ENCODE measurements at regions not wholly inside any gene's neighbourhood (a gene's known extent, or its start where the extent isn't known, plus 50 kb on each side); places are given as distances from the start of the nearest gene placed in this dataset.

DNA sequence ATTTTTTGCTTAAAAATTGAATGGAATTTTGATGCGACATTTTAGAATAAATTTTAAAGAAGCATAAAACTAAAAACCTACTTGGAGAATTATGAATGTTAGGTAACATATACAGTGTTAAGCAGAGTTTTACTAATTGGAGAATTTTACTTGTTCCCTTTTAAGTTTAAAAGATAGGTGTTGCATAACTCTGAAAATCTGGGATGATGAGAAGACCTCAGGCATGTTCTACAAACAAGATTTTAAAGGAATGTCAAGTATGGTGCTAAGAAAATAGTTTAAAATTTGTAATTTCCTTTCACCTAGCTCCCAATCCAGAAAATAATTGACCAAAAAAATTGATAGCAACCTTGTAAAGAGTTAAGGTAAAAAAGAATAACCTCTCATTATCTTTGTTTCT lies 135.8 kb downstream of the RFC3 start:
- DNase-seq: no peak

DNA sequence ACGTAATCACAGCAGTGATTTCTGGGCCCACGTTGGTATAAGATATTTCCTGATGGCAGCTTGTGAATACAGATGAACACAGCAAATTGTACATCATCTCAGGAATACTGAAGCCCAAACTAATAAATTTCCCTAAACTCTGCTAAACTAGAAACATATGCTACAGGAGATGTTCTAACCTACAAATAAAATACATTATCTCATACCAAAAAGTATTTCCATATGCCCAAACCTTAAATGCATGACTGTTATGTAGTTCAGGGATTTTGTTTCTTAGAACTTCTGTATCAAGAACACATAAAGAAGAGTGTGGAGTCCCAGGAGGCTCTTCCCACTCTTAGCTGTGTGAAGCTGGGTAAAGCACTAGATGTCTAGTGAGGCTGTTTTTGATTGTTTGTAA lies 138.4 kb downstream of the RFC3 start:
- DNase-seq: no peak

DNA sequence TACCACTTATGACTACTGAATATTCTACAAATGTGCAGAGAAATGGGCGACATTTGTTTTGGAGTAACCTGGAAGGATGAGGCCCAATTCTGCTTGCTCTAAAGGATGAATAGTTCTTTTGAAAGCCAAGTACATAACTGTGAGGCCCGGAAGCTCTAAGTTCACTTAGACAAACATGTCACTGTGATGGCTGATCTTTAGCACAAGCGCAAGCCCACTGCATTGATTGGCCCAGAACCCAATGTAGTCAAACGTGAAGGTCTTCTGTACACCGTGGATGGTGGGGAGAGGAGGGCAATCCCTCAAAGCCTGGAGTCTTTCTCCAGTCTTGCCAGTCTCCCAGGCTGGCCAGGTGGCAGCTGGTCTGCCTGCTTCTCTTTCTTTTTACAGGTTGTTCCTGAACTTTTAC lies 139.6 kb downstream of the RFC3 start:
- no peak for DNase-seq

DNA sequence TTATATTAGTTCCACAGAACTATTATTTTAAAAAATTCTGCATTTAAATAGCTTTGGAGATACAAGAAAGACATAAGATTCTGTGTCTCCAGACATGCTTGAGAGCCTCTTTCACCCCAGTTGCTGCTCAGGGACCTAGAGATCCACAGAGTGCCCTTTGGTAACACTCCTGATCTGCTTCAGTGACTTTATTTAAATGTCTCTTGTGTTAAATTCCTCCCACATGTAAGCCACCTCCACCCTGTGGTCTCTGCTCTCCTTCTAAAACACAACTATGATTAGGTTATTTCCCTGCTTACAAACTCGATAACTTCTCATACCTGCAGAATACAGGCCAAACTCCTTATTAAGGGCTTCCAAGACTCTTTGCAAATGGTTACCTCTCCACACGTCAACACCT lies 141.0 kb downstream of the RFC3 start:
- no peak for DNase-seq

DNA sequence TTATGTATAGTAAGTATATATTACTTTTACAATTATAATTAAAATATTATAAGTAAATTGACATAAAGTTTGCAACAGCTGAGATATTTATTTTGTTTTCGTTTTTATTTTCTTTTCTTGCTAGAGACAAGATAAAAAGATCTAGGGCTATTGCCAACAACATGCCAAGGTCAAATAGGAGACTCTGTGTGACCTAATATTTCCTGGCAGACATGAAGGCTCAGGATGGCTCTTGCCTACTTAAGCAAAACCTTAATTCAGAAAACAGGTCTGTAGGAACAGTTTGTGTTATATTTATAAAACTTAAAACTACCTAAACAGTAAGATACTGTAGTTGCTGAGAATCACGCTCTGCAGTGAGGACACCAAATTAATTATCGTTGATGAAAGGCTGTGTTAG lies 145.2 kb downstream of the RFC3 start:
- no peak for DNase-seq

DNA sequence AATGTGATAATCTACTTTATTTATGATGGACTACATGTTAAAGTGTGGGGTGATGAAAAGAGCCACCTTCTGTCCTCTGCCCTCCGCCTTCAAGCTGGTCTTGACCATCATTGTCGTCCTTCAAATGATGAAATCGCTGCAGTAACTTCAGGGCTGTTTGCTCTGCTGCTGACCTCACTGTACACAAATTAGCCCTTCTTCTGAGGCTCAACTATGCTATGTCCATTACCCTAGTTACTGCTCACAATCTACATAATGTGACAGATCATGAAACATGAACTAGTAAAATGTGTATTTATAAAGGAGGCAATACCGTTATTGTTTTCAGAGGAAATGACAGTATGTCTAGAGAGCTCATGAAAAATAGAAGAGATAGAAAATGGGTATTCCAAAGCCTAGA lies 145.9 kb downstream of the RFC3 start:
- DNase-seq: no peak

DNA sequence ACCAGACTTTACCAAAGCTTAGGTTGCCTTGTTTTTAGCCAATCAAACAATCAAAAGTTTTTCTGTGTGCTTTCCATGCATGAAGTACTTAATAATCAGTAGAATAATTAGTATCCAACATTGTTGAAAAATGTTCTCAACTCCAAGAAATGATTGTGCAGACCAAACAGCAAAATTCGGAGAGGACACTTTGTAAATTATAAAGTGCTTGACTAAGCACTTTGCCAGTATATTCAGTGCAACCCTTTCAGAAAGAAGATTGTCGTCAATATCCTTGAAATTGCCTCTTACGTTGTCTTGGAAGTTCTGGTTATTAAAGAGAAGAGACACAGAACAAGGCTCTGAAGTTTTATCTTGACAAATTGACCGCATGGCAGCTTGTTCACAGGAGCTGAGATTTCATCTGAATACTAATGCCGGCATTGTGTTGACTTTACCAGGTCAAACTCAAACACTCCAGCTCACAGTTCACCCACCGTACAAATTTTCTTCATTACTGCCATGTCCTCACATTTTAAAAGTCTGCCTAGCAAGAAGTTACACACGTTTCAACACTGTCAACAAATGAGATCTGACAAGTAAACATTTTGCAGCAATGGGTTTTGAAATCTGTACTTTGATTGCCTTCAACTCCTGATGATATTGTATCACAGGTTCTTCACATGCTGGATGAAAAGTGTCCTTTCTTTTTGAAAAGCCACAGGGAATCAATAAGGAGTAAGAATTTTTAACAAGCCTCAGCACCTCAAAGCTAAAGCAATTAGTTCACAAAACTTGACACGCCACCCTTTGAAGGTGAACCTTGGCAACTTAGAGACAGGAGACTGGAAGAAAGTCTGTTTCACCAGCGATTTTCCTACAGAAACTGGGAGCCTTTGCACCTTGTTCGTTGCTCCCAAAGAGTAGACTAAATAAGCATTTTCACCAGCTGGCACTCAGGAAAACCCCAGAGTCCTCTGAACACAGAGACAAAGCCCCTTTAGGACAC lies 150.9 kb downstream of the RFC3 start:
- no peak for DNase-seq

DNA sequence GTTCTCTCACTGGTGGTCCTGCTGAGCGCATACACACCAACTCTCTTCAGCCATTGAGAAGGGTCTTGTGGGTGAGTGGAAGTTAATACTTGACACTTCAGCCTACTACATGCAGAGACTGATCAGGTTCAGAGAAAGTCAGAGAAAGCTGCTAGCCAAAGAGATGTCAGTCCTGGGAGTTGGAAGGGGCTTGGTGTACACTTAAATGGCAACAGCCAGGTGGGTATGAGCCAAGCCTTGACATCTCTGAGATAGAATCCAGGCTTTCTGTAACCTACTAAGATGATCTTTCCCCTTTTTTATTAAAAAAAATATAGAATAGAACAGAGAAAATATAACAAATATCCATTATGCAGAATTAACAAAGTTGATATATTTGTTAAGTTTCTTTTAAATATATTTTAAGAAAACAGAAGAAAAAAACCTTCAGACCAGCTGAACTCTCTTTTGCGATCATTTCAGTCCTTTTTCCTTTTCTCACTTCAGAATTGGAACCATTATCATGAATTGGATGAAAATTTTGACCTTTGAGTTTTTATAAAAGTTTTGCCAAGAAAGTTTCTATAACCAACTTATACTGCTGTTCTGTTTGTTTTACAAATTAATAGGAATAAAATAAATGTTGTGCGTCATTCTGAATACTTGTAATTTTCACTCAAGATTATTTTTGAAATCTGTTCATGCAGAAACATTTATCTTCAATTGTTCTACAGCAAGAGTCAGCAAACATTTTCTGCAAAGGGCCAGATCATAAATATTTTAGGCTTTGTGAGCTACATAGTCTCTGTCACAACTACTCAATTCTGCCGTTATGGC lies 153.0 kb downstream of the RFC3 start:
- no peak for DNase-seq

DNA sequence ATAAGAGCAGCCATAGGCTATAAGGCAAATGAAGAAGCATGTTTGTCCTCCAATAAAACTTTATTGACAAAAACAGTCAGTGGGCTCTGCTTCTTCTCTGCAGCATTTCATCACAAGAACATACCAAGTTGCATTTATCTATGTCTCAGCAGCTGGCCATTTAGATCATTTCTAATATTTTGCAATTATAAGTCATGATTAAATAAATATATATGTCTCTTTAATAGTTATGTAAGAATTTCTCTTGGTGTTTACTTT lies 153.5 kb downstream of the RFC3 start:
- DNase-seq: no peak

DNA sequence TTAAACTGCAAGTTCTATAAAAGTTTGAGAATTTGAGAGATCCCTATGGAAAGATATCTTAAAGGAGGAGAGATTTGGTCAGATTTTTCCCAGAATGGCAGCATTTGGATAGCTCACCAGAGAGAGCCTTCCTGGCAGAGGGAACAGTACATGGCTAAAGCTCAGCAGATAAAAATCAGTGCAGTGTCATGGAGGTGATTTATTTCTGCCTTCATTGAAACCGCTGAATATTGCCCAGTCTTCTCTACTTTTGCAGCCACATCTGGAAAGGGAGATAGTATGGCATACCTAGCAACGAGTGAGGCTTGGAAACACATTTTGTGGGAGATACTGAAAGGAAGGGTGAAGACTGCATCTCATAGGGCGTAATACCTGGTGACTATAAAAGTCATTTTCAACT lies 155.2 kb downstream of the RFC3 start:
- no peak for DNase-seq

DNA sequence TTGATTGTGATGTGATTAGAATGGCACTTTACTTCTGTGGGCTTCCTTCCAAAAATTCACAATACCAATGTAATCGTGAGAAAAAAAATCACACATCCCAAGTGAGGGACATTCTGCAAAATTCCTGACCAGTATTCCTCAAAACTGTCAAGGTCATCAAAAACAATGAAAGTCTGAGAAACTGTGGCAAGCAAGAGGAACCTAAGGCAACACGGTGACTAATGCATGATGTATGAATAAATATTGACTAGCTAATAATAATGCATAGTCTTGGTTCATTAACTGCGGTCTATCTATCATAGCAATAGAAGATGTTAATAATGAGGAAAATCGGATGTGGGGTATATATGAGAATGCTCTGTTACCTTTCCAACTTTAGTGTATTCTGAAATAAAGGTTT lies 159.0 kb downstream of the RFC3 start:
- no peak for DNase-seq

DNA sequence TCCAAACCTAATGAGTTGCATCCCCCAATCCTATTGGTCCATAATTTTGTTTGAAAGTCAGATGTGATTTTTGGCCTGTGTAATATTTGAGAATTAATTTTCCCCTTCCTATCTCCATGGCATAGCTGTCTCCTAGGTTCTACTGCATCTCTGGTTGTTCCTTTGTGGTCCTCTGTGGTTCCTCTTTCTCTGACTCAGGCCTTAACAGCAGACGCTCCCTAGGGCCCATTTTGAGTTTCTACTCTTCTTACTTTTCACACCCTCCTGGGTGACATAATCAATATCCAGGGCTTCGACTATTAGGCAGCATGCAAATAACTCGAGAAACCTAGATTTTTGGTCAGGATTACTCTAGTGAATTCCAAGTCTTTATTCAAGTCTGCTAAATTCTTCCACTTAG lies 160.7 kb downstream of the RFC3 start:
- DNase-seq: no peak

DNA sequence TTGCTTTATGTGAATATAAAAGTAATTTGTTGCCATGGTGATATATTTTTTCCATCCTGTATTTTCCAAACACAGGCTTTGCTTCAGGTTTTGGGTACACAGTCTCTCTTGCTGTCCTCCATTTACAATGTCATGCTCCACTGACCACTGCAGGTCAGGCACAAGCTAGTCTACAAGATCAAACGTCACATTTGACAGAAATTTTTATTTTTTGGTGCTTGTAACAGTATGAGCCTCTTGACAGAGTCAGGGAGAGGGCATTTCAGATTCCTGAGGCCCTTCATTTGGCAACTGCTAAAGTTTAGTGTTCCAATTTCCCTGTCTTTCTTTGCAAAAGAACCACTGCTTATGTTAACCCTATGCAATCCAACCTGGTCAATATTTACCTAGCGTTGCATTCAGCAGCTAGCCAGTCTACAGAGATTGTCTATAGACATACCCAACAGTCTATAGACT lies 175.0 kb downstream of the RFC3 start:
- DNase-seq: no peak

DNA sequence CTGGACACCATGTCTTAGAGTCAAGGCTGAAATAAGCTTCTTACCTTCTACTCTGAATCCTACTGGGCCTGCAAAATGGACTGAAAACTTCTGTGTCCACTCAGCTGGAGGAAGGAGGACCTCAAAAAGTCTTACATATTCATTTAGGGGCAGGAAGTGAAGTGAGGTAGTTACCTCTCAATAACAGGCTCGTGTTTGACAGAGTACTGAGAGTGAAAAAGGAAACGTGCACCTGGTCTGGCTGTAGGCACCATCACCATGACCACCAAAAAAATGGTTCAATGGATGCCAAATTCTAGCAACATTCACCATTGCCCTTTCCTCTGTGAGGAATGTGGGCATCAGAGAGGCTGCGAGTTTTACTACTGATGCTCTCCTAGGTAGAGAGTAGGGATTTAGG lies 176.2 kb downstream of the RFC3 start:
- no peak for DNase-seq

DNA sequence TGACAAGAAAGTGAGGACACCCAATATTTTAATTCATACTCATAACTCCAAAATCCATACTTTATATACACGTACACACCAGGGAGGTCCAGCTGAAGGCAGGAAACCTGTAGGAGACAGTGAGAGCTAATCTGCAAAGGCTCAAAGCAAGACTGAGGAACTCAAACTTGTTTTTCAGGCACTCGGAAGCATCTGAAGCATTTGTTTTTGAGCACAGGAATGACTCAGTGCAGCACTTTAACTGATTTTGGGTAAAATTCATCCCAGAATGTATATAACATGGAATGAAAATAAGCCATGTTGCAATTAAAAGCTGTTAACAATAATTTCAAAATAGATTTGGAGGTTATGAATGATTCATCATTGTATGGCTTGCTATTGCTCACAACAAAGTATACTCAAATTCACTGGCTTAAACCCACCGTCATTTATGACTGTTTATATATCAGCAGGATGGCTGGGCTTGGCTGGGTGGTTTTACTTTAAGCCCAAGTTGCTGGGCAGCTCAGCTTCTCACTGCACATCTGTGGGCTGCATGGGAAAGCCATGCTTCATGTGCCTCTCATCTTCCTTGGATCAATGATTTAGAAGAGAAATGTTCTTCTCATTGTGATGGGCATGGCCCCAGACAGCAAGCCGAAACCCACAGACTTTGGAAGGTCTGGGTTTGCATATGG lies 177.0 kb downstream of the RFC3 start:
- DNase-seq: no peak

DNA sequence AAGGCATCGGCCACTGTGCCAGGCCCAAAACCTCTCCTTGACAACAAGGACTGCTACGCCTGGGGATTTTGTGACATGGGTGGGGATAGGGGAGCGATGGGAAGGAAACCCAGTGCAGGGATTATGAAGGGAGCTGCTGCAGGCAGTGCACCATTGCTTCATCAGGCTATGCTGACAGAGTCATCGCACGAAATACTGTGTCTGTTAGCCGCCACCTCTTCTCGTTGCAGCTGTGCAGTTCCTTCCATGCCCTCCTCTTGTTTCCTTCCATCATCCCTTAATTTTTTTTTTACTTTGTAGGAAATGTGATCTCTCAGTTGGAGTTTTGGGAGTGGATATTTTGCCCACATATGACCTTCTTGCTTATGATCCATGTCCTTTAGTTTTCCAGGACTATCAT lies 178.7 kb downstream of the RFC3 start:
- no peak for DNase-seq

DNA sequence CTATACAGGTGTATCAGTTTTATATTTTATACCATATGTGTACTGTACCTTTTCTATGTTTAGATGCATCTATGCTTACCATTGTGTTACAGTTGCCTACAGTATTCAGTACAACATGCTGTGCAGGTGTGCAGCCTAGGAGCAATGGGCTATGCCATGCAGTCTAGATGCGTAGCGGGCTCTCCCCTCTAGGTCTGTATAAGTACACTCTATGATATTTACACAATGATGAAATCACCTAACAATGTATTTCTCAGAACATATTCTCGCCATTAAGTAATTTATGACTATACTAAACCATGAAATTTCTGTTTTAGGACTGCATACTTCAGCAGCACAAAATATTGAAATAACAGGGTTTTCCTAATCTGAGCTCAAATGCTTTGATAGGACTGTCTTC lies 179.6 kb downstream of the RFC3 start:
- no peak for DNase-seq

DNA sequence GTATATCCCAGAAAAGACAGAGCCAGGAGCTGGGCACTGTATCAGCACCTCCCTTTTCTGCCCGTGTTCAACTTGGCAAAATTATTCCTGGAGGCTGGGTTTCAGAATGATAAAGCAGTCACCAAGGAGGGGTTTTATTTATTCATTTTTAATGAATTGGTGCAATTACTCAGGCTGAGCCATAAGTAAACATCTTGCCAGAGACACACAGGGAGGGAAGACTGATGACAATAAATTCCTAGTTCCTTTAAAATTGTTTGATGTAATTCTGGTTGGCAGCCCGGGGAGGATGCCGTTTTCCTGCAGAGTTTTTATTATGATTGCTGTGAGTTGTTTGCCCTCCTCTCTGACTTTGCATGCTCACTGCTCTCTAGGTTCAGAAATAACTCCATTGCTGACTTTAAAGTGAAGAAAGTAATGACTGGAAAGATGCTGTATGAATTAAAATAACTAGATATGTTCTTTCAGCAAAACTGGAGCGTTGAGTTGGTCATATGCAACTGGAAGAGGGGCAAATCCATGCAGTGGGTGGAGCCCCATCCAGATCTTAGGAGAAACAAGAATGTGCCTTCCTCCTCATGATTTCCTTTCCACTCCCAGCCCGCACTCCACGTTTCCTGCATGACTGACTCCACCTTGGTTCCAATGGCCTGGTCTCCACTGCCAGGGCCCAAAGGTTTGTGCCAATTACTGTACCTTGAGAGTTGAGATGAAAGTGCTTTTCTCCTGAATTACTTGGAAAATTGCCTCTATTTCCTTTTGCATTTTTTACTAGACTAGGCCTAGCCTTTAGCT lies 182.1 kb downstream of the RFC3 start:
- DNase-seq: no peak

DNA sequence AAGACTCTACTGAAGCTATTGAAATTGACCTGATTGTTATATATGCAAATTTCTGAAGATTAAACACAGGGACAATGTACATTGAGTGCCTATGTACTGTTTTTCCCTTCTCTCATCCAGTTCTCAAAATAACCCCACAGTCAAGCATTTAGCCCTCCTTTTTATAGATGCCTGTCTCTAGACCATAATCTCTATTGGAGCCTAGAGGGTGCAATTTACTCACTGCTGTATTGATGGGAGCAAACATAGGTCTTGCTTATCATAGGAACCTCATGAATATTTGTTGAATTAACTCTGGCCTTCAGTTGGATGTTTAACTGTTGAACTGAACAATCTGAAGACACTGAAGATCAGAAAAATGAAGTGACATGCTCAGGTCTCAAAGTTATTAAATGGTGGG lies 183.0 kb downstream of the RFC3 start:
- no peak for DNase-seq

DNA sequence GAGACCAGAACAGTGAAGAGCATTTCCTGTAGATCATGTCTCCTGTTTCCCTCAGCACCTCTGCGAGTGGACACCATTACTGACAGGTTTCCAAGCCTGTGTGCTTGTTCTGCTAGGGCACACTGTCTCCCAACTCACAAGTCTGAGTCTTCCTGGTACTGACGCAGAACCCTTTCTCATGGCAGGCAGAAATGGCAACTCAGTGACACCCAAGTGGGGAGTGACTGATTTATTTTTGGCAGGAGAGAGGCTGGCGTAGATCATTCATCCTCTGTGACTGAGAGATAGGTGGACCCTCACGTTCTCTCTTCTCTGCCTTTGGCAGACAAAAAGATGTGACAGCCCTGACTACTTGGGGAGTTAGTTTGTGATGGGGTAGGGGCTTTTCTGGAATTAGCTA lies 183.4 kb downstream of the RFC3 start:
- no peak for DNase-seq

DNA sequence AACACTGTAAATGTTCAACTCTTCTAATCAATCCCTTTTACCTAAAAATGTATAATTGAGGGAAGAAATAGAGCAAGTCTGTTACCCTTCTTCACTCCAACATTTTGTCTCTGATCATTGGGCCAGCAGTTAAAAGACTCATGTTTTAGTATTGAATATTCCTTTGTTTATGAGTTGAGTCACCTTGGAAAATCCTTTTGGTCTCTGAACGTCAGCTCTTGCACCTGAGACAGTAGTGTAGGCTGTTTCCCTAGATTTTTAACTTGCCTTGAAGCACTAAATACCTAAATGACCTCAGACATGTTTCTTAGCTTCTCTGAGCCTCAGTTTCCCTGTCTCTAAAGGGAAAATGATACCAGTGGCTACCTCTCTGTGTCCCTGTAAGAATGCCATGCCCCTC lies 184.2 kb downstream of the RFC3 start:
- DNase-seq: no peak

DNA sequence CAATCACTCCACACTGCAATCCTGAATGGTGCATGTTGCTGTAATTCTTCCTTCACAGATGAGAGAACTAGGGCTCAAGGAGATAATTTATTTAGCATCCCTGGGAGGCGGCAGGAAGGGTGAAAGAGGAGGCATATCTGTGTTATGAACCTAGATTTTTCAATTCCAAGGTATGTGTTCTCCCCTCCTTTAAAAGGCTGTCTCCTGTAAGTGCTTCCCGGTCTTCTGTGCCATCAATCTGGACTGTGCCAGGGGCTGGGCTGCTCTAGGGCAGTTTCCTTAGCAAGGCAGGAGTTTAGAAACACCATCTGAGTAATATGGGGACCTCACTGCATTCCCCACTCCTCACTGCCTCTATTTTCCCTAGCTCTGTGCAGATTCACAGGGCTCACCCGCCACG lies 185.0 kb downstream of the RFC3 start:
- no peak for DNase-seq

DNA sequence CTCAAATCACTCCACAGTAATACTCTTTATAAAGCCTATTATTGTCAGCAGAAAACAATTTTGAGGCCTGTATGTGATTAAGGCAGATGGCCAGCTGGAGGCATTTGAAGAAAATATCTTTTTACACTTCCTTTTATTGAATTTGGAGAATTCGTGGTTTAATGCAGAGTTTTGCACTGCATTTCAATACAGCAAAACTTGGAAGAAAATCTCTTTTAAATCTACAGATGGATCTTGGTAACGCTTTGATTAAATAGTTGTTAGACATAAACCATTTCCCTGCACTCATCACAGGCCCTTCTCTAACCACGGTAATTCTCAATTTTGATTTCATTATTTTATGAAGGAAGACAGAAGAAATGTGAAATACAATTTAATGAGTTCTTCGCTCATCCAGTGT lies 185.7 kb downstream of the RFC3 start:
- no peak for DNase-seq

Measured in activated naive CD4-positive, alpha-beta T cell treated with anti-CD3 and anti-CD28 coated beads, Interleukin-2, amount 50 U/mL, for 16 hours (primary cell).